SU-DHL-6 (cell line): ENCODE measurements at regions not wholly inside any gene's neighbourhood (a gene's known extent, or its start where the extent isn't known, plus 50 kb on each side); places are given as distances from the start of the nearest gene placed in this dataset.

Experiments used
- H2AFZ ChIP-seq: fragments of 200-600 bp; sonication (generic); 2 replicates; pipeline ENCODE4 v1.6.1; 2014; ENCODE audit warnings: low read depth, mild to moderate bottlenecking, moderate library complexity, mixed read lengths, antibody characterized with exemption, low read length; ENCODE audit not compliant: severe bottlenecking
- H3F3A ChIP-seq: fragments of 200-600 bp; shearing (Covaris generic); 2 replicates; pipeline ENCODE4 v1.6.0; 2016; ENCODE audit warnings: antibody characterized with exemption, mild to moderate bottlenecking; ENCODE audit not compliant: insufficient read depth
- H3K27ac ChIP-seq: fragments of 200-600 bp; sonication (generic); 2 replicates; pipeline ENCODE4 v1.5.1; 2016; ENCODE audit warnings: low read depth, mild to moderate bottlenecking, low read length, moderate library complexity, mixed read lengths
- H3K27me3 ChIP-seq: fragments of 200-600 bp; sonication (generic), shearing (Covaris generic); 2 replicates; pipeline ENCODE4 v1.6.0; 2014; ENCODE audit warnings: mild to moderate bottlenecking, low read length
- H3K36me3 ChIP-seq: fragments of 200-600 bp; sonication (generic); 2 replicates; pipeline ENCODE4 v1.6.1; 2014; ENCODE audit warnings: mild to moderate bottlenecking, low read length, mixed read lengths
- H3K4me2 ChIP-seq: fragments of 300-600, 200-600 bp; shearing (Covaris generic), sonication (generic); 2 replicates; pipeline ENCODE4 v1.6.0; 2014; ENCODE audit warnings: low read length, low read depth, mild to moderate bottlenecking; ENCODE audit not compliant: poor library complexity, severe bottlenecking
- H3K4me3 ChIP-seq: fragments of 200-600 bp; sonication (generic); 2 replicates; pipeline ENCODE4 v1.5.1; 2014; ENCODE audit warnings: antibody characterized with exemption, low read length, mild to moderate bottlenecking, mixed read lengths; ENCODE audit not compliant: insufficient read depth, poor library complexity, severe bottlenecking
- H3K79me2 ChIP-seq: fragments of 200-600 bp; sonication (generic); 2 replicates; pipeline ENCODE4 v1.6.1; 2014; ENCODE audit warnings: mild to moderate bottlenecking, low read length, moderate library complexity; ENCODE audit not compliant: insufficient read depth
- H3K9ac ChIP-seq: fragments of 200-600 bp; sonication (generic); 2 replicates; pipeline ENCODE4 v1.7.0; 2014; ENCODE audit warnings: mild to moderate bottlenecking, low read length
- H3K9me2 ChIP-seq: fragments of 200-600 bp; sonication (generic); replicated peaks from 2 replicates; pipeline ENCODE4 v1.6.1; 2014; ENCODE audit warnings: low read length; ENCODE audit not compliant: insufficient read depth
- H3K9me3 ChIP-seq: fragments of 200-600 bp; sonication (generic); 2 replicates; pipeline ENCODE4 v1.6.1; 2014; ENCODE audit warnings: low read length, mixed read lengths; ENCODE audit not compliant: insufficient read depth
- H4K20me1 ChIP-seq: fragments of 200-600 bp; sonication (generic); 2 replicates; pipeline ENCODE4 v1.6.1; 2014; ENCODE audit warnings: low read depth, mild to moderate bottlenecking, antibody characterized with exemption, low read length, moderate library complexity, mixed read lengths
- CTCF ChIP-seq: fragments of 200-600 bp; sonication (generic); IDR thresholded peaks from one replicate; pipeline ENCODE4 v1.5.1; 2017; ENCODE audit warnings: antibody characterized with exemption, mild to moderate bottlenecking, low read length, moderate library complexity; ENCODE audit not compliant: insufficient read depth, poor library complexity, severe bottlenecking
- EZH2phosphoT487 ChIP-seq: fragments of 200-600 bp; sonication (generic), shearing (Covaris generic); conservative IDR thresholded peaks from 2 replicates; pipeline ENCODE4 v1.6.1; 2018; ENCODE audit warnings: mild to moderate bottlenecking, antibody characterized with exemption, low read length, moderate library complexity, mixed read lengths

GRCh38 chr14:34931206-34931605 lies 51.6 kb upstream of the SRP54 start:
- H3K9me3 ChIP-seq, result no peaks in the 10 kb centered on the region
- H3F3A ChIP-seq, result no peaks in the 10 kb centered on the region
- H2AFZ ChIP-seq, result peak overlapping the region; percentile 42
- H3K9ac ChIP-seq, result no peak overlapping the region
- H3K27me3 ChIP-seq, result no peaks in the 10 kb centered on the region
- H3K79me2 ChIP-seq, result no peaks in the 10 kb centered on the region
- H3K36me3 ChIP-seq, result no peaks in the 10 kb centered on the region
- no peaks in the 10 kb centered on the region for H4K20me1 ChIP-seq
- no peaks in the 10 kb centered on the region for H3K9me2 ChIP-seq
- H3K4me2 ChIP-seq, result no peak overlapping the region
- no peak overlapping the region for H3K4me3 ChIP-seq
- no peak for TF ChIP-seq EZH2phosphoT487
- no peak for TF ChIP-seq CTCF
- no peak overlapping the region for H3K27ac ChIP-seq

- H3K27ac ChIP-seq, result no peak overlapping the region
- H4K20me1 ChIP-seq, result no peaks in the 10 kb centered on the region
- no peaks in the 10 kb centered on the region for H3K9me2 ChIP-seq
- H3K4me3 ChIP-seq, result no peak overlapping the region
- no peaks in the 10 kb centered on the region for H3F3A ChIP-seq
- peak overlapping the region; percentile 42 for H2AFZ ChIP-seq
- H3K4me2 ChIP-seq, result no peak overlapping the region
- no peak for TF ChIP-seq EZH2phosphoT487
- TF ChIP-seq CTCF, result no peak
- no peak overlapping the region for H3K9ac ChIP-seq
- no peaks in the 10 kb centered on the region for H3K79me2 ChIP-seq
- no peaks in the 10 kb centered on the region for H3K27me3 ChIP-seq
- H3K36me3 ChIP-seq, result no peaks in the 10 kb centered on the region
- H3K9me3 ChIP-seq, result no peaks in the 10 kb centered on the region
Measured at GRCh38 chr14:34930591-34931091, 52.2 kb upstream of the SRP54 start.

- Histone ChIP-seq H3K4me3 (no peak overlapping the region), H3K9ac (no peak overlapping the region), H3F3A (no peaks in the 10 kb centered on the region), H3K27ac (no peak overlapping the region), H3K9me3 (no peaks in the 10 kb centered on the region), H3K79me2 (no peaks in the 10 kb centered on the region), H3K27me3 (no peaks in the 10 kb centered on the region), H3K9me2 (no peaks in the 10 kb centered on the region), H2AFZ (no peak overlapping the region), H4K20me1 (no peaks in the 10 kb centered on the region), H3K36me3 (no peaks in the 10 kb centered on the region), H3K4me2 (no peak overlapping the region)
- TF ChIP-seq CTCF, result no peak
- TF ChIP-seq EZH2phosphoT487, result no peak
Measured at GRCh38 chr14:34926552-34926951, 51.4 kb upstream of the BAZ1A start.
